H1 (cell line): ENCODE measurements at regions not wholly inside any gene's neighbourhood (a gene's known extent, or its start where the extent isn't known, plus 50 kb on each side); places are given as distances from the start of the nearest gene placed in this dataset.

Experiments used
- CHD7 ChIP-seq: fragments of 300-600 bp; sonication (generic); IDR thresholded peaks from 2 replicates; pipeline ENCODE4 v1.7.1; 2012; ENCODE audit warnings: low read length, moderate library complexity, mild to moderate bottlenecking, inconsistent platforms; ENCODE audit not compliant: insufficient replicate concordance
- EP300 ChIP-seq, 2 experiments: IDR thresholded peaks; 1 replicate in 1 of 2; 2 replicates in 1 of 2; pipeline ENCODE4 v1.6.1; 2011 to 2012; ENCODE audit warnings: low read depth in 2 of 2, low read length in 2 of 2, mild to moderate bottlenecking in 2 of 2, borderline replicate concordance in 1 of 2, inconsistent platforms in 1 of 2, moderate library complexity in 1 of 2
- SIN3A ChIP-seq, 2 experiments: IDR thresholded peaks in 1 of 2; conservative IDR thresholded peaks in 1 of 2; 2 replicates each; pipeline ENCODE4 v1.6.1; 2011 to 2012; ENCODE audit warnings: low read length in 2 of 2, improper control_type of control experiment in 1 of 2, low read depth in 1 of 2, mild to moderate bottlenecking in 1 of 2

GRCh38 chr1:238138059-238138626 is 247.4 kb upstream of the ZP4 start (continued):
- TF ChIP-seq EP300 (IDR thresholded peaks at IDR 0.05; ENCODE audit: borderline replicate concordance in 1 of 2, low read depth in 2 of 2, low read length in 2 of 2) (no peak), CHD7 (no peak), SIN3A (conservative IDR thresholded peaks at IDR 0.05 in 1 of 2, IDR thresholded peaks at IDR 0.05 in 1 of 2; ENCODE audit: low read depth in 1 of 2, low read length in 2 of 2) (no peak)
